NCI-H146 treated with DMSO at 0.1 percent for 48 hours (cell line): ENCODE measurements at regions not wholly inside any gene's neighbourhood (a gene's known extent, or its start where the extent isn't known, plus 50 kb on each side); places are given as distances from the start of the nearest gene placed in this dataset.

Source experiments
- DNase-seq: peaks from one replicate; lab custom pipeline; 2025; ENCODE audit not compliant: unreplicated experiment; lab: John Stamatoyannopoulos, UW

DNA sequence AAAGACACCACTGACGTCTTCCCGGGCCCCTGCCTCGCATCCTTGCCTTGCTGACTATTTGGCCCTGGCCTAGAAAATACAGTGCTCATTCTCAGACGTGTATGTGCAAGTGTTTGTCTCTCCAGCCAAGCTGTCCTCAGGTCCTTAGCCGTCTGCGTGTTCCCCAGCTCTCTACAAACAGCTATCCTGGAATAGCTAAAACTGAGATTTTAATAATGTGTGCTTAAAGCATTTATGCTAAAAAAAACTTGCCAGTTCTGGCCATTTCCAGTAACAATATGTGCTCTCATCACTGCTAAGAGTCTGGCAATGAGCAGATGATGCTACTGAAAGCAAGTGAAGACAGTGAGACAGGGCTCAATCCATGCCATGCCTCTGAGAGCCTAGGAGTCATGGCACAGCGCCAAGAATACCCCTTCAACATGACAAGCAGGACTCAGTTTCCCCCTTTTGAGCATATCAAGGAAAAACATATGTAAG lies 55.7 kb downstream of the IRF2BP2 start:
- DNase-seq, result no peak

DNA sequence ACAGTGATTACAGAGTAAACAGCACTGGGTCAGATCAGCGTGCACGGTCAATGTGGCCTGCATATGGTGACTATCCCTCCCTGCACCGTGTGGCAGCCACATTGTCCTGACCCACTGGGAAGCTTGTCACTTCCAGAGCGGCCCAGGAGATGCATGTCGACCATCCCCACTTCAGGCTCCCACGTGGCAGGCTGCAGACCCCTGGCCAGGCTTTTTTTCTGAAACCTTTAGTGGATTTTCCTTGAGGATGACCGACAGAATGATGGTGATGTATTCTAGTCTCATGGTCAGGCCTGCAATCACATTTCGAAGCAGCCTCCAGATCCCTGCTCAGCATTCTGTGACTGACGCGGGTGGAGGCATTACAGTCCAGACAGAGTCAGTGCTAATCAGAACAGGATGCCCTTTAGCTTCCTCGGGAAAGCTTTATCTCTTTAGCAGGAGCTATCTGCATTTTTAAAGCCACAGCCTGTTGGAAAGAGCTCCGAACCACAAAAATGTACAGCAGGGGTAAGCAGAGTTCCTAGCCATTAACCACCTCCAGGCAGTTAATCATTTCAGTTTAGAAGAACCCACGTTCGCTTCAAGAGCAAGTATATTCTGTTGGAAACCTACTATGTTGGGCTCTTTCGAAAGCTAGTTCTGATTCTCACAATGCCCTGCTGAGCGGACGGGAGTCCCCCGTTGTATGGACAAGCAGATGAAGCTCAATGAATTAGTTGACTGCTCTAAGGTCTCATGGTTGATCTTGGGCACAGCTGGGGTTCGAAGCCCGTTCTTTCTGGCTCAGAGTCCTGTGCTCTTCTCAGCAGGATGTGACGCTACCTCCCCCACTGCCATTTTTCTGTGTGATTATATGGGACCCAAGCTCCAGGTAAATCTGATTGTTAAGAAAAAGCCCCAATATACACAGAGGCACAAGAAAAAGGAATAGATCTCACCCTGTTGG lies 56.5 kb downstream of the IRF2BP2 start:
- DNase-seq, result no peak

DNA sequence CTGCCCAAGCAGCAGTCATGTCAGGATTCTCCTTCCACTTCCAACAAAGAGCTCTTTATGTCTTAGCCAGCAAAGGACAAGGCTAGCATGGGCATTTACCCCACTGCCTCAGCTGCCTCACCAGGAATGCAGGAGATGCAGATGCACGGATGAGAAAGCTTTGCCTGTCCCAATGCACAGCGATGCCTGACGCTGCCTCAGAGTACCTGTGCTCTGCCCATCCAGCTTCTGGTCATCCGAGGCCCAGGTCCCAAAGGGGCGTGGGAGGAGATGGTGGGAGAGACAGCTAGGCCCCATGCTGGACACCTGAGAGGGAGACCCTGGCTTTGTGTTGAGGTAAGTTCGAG lies 59.0 kb downstream of the IRF2BP2 start:
- no peak for DNase-seq

DNA sequence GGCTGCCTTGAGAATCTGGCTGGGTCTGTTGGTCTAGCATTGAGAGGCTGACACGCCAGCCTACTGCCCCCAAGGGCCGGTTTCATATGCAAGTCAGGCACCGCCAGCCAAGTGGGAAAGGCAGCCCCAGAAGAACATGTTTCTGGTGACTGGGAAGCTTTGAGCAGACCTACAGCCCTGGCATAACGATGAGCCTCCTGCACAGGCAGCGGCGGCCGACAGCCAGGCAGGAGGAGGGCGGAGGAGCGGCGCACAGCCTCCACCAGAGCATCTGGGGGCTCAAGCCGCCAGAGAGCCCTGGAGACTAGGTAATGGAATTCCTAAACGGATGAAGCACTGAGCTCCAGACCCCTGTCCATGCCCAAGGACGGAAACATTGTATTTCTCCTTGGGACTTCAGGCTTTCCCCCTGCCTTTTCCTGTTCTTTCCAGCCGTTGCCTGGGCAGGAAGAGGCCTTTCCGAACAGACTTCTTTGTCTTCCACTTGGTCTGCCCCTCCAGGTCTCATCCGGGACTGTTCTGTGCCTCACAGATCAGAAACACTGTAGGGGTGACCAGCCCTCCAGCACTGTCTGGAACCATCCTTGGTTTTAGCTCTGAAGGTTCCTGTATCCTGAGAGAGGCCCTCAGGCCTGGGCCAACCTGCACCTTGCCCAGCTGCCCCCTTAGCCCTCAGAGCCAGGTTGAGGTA lies 59.5 kb downstream of the IRF2BP2 start:
- no peak for DNase-seq

DNA sequence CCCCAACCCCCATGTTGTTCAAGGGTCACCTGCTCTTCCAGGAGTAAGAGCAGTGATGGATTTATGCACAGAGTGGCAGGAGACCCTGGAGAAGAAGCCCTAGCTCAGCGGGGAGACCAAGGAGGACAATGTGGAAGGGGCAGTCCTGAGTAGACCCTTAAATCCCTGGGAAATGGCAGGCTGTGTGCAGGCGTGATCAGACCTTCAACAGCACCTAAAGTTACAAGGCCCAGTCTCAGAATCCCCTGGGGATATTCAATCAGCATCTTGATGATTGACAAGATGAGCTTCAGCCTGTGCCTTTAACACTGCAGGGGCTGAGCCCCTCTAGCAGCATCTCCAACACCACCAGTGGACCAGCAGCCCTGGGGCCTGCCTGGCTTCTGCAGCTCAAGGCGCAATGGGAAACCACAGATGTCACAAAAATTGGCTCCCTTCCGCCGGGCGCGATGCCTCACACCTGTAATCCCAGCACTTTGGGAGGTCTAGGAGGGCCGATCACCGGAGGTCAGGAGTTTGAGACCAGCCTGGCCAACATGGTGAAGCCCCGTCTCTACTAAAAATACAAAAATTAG lies 60.4 kb downstream of the IRF2BP2 start:
- no peak for DNase-seq

DNA sequence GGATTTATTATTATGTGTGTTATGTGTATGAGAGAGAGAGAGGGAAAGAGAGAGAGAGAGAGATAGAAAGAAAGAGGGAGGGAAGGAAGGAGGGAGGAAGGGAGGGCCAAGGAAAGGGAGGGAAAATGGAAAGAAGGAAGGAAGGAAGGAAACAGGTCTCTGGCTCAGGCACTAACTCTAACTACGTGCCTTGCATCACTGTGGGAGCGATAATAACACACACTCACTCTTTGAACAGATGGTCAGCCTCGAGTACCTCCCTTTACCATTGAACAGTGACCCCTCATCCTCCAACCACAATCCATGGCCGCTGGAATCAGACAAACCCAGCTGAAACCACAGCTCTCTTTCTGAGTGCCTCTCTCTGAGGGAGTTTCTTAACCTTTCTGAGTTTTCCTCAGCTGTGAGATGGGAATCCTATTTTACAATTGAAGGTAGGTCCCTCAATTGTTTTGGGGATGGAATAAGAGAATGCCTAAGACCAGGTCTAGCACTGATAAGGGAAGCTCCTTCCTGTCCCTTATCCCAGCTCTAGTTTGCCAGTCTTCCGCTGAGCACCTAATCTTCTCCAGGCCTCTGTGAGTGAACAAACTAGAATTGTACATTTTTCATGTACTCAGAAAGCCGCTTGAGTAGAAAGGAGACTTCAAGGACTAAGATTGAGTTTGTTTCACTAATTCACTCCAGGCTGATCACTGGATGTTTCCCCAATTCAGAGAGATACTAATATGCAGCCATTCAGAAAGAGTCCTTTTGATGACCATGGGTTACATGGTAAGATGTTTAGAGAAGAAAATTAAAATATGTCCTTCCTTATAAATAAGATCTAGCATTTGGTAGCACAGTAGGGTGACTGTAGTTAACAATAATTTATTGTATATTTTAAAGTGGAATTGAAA lies 62.8 kb downstream of the IRF2BP2 start:
- no peak for DNase-seq

DNA sequence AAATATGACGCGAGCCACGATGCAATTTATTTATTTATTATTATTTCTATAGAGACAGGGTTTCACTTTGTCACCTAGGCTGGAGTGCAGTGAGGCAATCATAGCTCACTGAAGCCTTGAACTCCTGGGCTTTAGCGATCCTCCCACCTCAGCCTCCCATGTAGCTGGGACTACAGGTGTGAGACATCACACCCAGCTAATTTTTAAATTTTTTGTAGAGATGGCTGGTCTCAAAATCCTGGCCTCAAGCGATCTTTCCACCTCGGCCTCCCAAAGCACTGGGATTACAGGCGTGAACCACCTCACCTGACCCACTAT lies 63.6 kb downstream of the IRF2BP2 start:
- DNase-seq, result no peak

DNA sequence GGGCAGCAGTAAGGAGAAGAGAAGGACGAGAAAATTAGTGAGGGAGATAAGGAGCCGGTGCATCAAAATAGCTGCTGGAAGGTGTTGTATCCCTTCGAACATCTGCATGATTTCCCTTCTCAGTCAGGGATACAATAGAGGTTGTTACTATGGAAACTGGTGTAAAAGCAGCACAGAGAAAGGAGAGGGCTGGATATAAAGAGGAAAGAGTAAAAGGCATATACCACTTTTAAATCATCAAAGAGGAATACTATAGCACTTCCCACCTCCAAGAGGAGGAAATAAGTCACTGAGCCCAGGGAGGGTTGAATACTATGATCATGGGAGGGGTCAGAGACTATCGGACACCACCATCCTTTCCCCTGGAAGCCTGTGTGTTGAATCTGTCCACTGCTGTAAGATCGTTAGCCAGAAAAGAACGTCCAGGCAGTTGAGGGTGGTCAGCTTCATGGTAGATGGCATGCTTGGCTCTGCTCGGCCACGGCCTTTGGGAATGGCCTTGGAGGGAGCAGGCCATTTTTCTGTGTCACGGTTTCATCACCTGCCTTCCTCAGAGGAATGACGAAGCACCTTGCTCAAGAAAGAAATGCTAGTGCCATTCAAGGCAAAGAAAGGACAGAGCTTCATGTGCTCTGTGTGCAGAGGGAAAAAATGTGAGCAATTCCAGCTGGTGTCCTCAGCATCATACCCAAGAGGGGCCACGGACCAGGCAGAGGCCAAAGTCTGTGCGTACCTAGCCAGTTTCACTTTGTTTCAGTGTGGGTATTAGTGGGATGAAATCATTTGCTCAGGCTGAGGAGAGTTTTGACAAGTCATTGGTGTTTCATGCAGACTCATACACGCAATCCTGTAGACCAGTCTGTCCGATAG lies 64.2 kb downstream of the IRF2BP2 start:
- peak; percentile 64 for DNase-seq

DNA sequence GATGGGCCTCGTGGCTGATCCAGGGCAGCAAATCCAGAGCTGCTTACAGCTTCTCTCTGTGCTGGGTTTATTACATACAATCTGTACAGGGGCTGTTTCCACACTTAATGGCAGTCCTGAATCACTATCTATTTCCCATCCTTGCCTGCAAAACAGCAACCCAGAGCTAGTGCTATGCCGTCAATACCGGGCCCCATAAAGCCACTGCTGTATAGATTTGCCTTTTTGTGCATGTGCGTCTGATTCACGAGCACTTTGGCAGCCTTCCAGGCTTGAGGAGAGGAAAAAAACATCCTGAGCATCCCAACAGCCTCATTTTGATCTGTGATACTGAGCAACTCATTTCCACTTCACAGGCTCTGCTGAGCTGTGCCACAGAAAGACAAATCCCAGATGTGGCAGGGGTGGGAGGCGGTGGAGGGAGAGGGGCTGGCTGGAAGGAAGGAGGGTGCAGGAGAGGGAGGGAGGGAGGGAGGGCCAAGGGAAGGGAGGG lies 65.2 kb upstream of the TARBP1 start:
- peak; percentile 77 for DNase-seq

DNA sequence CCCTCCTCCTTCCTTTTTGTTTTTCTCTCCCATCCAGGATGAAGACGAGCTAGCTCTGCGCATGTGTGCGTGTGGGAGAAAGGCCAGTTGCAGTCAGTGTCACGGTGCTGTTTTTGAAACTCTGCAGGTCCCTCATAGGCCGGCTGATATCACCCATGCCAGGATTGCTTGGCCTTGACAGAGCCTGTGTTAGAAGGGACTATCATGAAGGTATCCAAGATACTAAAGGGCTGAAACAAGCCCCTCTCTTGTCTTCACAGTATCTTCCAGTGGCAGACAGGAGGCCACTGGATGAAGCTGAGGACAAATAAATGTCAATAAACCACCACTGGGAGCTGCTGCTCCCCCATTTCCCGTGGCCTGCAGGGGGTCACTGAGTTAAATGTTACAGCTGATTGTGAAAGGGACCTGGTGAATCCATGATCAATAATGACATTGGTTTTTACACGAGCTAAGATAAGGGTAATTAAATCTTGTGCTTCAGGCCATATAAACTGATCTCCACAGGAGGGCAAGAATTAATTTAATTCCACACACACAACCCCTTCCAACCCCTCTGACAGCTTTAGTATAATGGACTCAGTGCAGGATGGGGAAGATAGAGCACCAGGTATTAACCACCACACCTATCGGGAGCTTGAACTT lies 64.6 kb upstream of the TARBP1 start:
- DNase-seq, result peak; percentile 86

DNA sequence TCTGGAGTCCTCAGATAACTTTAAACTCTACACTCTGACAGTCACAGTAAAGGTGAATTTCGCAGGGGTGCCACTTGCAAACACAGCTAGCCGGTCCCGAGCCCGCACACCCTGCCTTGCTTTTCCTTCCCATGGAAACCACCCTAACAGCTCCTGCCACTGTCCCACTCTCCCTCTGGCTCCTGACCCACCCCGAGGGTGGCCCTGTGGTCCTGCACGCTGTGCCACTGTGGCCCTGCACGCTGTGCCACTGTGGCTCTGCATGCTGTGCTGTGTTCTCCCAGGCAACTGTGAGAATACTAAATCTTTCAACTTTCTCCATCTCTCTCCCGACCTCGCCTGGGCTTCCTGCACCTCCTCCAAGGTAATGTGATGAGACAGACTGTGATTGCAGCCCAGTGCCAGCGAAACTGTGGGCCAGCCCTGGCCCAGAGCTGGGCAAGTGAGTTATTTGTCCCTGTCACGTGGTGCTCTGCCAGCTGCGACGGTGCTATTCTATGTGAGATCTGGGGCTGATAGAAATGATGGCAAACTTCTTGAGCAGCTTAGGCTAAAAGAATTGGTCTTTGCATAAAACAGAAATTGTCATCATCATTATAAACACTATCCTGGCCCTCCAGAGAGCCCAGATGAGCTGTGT lies 63.4 kb upstream of the TARBP1 start:
- DNase-seq, result no peak

DNA sequence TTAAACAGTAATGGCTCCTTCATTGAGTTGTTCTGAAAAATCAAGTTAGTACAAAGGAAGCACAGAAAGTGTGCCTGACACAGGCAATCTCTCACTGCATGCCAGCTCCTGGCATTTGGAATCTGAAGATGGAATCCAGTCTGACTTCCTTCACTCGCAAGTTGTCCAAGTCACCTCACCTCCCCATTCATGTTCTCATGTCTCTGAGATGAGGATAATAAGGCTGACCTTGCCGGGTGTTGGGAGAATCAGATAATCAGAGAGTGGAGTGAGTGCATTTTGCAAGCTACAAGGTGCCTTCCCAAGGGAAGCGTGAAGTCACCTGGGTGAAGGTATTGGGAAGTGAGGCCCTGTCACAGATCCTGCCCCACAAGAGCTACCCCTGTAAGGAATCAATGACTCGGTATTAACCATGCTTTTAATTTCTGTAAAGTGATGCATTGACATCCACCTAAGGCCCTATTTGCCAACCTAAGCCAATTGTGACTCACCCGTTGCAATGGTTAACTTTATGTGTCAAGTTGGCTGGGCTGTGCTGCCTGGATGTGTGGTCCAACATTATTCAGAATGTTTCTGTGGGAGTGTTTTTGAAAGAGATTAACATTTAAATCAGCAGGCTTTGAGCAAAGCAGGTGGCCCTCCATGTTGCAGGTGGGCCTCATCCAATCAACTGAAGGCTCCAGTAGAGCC lies 62.5 kb upstream of the TARBP1 start:
- DNase-seq, result no peak

DNA sequence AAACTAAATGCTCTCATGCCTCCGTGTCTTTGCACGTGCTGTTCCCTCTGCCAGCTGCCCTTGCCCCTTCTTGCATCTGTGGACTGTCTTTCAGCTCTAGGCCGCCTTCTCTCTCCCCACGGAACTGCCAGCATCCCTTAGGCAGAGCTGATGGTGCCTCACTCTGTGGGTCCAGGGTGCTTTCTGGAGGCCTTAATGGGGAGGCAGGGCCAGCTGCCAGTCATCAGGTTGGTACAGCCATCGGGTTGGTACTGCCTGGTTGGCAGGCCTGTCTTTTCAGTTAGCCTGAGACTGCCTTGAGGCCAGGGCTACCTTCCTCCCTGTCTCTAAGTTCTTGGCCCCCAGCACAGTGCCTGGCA lies 61.4 kb upstream of the TARBP1 start:
- DNase-seq, result no peak

DNA sequence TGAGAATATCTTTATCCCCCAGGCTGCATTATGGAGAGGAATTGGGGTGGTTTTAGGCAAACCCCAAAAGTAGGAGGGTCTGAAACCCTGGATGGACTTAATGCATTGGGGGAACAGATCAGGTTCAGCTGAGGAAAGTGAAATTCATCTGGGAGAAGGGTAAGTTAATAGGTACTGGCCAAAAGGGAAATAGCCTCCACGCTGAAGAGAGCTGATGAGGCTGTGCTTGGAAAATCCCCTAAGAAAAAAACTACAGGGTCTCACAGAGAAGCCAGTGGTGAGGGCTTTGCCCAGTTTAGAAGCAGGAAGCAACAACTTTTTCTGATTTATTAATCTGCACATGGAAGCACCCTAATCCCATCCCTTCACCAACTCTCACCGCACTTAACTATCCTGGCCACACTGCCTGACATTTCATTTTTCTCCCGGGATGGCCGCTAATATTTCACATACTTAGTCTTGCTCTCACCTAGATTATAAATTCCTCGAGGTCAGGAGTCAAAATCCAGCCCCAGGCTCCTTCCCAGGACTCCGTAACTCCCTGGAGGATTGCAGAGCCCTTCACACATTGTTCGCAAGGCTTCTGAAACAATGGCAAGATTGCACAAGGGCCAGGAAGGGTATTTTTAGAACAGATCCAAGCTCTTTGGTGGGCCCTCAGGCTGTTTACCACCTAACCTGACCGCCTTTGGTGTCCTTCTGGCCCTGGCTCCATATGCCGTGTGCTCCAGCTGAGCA lies 60.9 kb upstream of the TARBP1 start:
- DNase-seq, result no peak

DNA sequence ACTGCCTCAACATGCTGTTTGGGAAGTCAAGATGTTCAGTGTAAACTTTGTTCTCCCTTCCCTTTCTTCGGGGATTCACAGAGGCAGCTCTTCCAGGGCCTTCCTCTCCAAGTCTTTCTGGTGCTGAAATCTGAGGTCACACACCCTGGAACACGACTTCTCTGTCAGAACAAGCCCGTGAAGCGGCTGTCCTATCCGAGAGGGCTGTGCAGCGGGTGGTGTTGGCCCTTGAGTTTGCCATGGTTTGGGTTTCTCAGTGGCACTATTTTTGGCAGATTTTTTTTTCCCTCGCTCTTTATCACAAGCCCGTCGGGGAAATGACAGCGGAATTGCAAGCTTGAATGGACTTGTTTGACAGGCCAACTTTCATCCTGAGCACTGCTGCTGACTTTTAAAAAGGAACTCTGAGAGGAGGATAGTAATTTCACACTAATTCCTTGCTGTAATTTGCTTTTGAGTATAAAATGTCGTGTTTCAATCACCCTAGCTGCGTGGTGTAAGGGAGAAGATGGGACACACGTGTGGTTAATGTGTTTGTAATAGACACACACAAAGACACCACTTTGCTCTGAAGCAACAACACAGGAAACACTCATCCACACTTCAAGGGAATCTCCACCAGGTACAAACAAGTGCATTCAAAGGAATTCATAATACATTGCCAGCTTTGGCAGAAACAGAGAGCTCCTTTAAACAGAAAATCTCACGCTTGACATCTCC lies 60.1 kb upstream of the TARBP1 start:
- DNase-seq, result no peak

DNA sequence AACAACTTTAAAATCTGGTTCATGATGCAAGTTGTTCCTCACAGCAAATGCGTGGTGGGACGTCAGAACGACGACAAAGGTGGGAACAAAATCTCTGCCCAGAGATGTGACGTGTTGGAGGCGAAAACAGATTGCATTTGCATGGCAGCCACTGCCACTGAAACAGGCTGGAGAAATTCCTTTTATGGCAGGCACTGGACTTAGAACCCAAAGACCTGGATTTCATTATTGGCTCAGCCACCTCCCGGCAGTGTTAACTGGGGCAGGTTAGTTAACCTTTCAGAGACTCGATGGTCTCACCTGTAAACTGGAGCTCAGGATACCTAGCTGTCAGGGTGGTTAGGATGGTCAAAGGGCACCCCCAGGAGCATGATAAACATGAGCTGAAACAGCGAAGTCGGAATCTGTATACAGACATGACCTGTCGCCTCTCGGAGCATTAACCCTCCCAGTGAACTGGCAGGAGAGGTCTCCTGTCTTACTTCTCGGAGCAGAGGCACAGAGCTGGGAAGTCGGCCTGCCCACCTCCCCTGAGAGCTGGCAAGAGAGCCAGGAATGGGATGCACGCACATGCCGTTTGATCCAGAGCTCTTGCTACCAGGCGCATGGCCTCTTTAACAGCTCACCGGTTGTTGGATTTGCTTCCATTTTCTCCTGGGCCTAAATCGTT lies 59.2 kb upstream of the TARBP1 start:
- no peak for DNase-seq

DNA sequence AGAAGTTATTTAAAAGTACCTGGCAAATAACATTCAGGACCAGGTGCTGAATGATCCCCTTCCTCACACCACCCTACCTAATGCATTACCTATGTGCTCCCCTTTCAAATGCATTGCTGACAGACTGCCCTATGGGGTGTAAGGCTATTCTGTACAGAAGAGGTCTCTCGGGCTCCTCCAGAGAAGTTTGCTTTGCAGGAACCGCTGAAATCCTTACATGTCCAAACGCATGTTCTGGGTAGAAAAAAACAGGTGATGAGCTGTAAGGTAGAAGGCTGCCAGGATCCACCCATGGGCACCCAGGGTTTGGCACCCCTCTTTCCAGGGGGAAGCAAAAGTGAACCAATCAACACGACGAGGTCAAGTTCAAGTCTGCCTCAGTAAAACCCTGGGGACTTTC lies 58.3 kb upstream of the TARBP1 start:
- DNase-seq, result no peak
